OCI-M1 (cell line): ENCODE measurements at regions not wholly inside any gene's neighbourhood (a gene's known extent, or its start where the extent isn't known, plus 50 kb on each side); places are given as distances from the start of the nearest gene placed in this dataset.
A peak's percentile ranks its signal among the peaks of the same experiment; 100 is the strongest.
"Not testable (repeated sequence)": the region's sequence is repeated elsewhere in the genome, so short reads cannot be mapped to it uniquely, and the experiment has no call there.

Experiments
- DNase-seq: peaks from one replicate; lab custom pipeline; 2025; lab: John Stamatoyannopoulos, UW

DNA sequence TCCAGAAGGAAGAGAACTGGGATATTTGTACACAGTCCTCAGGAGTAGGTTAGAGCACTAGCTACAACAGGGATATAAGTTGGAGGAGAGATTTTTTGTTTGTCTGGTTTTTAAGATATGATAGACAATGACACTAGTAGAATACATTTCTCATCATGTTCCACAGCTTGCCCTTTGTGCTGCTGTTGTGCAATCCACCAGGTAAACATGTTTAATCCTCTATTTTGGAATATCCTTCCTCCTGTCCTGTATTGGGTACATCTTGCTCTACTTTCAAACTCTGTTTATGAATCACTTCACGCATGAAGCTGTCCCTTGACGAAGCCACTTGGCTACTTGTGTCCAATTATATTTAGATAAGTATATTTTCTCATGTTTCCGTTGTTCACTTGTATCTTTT, 153.6 kb upstream of the TENT5A start:
- no peak for DNase-seq

DNA sequence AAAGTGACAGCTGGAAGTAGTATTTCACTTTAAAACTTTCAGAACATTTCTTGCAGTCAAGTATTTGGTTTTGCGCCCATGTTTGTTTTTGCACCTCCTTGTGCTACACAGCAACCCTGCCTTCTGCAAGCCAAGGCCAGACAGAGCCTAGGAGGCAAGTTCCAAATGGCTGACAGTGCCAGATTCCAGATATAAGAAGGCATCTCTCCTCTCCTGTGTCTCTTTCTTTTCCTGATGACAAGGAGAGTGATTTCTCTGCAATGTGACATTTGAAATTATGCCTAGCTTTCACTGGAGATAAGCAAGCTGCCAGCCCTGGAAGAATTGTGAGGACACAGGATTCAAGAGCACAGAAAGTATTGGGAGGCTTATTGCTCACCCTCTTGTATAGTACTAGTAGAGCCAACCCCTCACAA, 149.1 kb upstream of the TENT5A start:
- DNase-seq, result no peak

DNA sequence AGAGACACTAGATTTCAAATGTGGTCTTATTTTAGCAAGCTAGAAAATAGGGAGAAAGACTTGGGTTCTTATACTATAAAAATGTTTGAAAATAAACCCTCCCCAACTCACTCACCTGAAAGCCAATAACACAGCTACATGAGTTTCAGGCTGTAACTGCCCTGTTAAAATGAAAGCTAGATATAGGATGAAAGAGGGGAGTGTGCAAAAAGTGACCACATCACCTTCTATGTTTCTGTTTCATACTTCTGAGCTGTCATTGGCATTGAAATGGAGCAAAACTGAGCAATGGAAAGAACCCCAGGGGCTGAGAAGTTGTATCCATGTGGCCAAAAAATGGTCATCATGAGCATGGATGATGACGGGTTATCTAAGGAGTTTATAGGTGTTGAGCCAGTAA, 148.1 kb upstream of the TENT5A start:
- no peak for DNase-seq

DNA sequence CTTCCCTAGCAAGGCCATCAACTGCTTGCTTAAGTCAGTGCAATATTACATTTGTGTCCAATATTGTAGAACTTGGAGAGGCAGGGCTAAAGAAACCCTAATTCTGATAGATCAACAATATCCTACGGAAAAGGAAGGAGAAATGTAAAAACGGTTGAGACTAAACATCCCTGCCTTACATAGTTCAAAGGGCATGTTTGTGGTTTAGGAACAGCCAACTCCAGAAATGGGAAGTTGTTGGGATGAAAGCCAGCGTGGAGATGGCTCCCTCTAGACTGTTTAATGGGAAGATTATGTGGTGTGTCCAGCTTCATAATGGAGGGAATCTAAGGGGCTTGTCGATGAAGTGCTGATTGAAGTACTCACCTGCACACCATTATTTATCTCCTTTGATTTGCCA, 145.3 kb upstream of the TENT5A start:
- no peak for DNase-seq

DNA sequence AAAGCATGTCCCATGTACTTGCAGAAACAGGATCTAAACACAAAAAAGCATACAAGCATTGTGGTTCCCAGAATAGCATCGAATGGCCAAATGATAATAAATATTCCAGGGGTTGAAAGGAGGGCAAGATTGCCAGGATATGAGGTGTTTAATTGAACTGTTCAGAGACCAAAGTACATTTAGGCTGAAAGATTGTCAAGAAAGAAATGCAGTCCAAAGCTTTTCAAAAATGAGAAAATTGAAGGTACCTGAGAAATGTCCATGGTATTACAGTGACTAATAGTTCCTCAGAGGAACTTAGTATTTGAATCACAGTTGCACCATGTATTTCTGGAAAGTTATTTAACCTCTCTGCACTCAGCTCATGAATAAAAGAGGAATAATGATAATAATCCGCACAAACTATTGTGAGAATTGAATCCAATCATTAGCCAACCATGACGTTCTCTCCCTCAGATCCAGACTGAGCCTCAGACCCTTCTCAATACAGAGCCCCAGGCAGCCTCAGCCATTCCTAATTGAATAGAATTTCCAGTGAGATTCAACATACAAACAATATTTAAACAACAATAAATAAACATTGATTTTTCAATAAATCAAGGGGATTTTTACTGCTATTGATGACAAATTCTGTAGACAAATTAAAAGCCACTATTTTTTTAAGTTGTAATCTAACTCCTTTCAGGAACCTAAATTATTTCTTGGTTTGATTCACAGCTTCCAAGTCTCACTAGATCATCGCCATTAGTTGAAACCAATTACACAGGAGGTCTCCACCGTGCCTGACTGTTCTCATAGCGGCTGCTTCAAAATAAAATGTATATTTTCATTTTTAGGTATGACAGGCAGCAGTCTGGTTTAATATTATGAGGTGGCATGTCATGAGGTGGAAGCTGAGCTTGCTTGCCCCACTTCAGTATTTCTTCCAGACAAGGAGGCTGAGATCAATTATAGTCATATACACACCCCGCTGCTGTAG, 144.3 kb upstream of the TENT5A start:
- DNase-seq, result no peak

DNA sequence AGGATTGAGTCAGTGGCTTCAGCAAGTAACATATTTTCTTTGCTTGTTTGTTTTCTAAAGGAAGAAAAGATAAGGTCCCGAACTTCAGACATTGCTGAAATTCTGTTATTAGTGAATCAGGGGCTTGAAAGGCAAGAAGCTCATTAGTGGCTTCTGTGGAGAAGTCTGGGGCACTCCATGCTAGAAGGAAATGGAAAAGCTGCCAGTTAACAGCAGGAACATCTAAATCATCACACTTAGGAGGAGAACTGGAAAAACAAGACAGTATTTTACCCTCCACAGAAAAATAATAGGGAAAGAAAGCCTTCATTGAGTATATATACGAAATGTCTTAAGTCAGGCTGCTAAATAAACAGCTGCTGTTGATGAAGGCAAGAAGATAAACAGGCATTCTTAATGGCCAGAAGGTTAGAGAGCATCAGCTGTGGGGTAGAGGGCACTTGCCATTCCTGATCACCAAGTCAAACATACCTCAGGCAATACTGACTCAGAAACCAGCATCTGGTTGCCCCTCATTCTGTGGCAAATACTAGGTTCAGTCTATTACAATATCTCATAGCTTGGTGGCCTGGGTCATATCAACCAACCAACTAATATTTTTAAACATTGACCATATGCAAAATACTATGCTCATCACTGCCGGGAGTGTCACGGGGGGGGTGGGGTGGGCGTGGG, 143.2 kb upstream of the TENT5A start:
- no peak for DNase-seq

DNA sequence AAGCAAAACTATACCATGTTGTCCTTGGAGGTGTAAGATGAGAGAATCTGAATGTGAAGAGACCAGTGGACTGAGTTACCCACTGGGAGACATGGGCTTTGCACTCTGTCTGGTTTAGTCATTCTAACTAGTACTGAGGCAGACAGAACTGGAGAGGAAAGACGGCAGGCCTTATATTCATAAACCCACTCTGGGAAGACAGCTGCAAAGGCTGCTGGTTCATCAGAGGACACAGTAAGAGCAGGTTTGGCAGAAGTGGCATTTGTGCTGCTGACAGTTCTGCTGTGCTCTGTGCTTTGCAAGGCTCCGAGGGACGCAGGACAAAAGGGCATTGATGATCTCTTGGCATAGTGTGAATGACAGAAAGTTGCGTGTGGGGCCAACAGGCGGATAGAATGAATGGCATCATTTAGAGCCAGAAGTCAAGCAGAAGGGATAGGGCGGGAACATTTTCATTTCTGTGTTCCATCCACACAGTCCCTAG, 142.3 kb upstream of the TENT5A start:
- DNase-seq, result no peak

DNA sequence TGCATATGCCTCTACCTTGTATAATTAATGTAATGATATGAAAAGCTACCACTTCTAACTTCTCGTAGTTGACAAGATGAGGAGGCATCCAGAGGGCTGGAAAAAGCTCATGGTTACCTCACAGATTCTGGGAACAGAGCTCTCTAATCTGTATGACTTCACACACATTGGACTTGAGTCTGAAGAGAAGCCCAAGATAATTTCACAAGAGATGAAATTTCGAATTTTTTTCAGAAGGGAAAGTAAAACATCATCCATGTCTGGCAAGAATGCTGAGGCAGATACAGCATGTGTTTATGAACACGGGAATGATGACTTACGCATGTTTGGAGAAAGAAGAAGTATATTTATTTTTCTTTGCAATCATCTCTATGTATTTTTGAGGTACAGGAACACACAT, 141.8 kb upstream of the TENT5A start:
- DNase-seq, result peak; percentile 63

DNA sequence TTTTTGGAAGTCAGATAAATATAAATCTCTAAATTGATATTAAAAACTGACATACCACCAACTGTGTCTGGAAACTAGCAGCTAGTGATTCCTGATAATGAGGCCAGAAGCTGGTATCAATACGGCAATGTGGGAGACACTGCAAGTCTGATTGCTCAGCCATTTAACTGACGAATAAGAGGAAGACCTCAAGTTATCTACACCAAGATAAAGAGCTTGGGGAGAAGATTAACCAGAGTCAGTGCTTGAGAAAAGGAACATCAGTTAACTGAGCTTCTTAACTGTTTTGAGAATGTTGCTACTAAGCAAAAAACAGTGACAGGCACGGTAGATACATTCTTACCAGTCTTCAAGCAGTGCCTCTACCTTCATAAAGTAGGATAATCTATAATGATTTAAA, 140.4 kb upstream of the TENT5A start:
- DNase-seq, result peak; percentile 86

DNA sequence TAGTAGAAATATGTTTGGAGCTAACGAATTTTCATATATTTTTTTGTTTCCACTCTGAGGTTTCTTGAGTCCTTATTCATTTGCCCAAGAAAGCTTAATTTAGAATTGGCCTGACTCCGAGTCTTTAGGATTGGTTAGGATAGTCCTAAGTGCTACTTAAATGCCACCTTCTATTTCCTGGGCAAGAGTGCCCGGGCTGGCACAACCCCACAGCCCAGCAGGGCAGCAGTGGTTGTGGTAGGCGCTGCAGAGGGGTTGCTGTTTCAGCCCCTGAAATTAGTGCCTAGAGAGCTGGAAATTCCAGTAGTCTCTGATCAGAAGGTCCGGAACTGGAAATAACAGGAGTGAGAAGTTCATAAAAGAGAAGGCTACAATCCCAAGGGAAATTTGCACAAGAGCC, 139.4 kb upstream of the TENT5A start:
- no peak for DNase-seq

DNA sequence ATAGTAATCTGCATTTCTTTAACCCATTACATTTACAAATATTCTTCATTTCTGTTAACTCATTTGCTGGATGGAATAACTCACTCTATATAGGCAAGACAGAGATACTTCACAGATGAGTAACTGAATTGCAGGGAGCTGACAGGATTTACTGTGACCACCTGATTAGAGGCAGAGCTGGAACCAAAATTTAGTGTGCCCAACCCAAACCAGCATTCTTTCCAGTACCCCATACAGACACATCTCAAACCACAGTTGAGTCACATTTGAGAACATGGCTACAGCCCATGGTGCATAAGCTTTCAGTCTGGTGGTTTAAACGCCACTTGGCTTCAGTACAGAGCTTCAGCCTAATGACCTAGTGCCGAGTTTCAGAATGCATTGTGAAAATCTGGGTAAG, 138.4 kb upstream of the TENT5A start:
- no peak for DNase-seq

DNA sequence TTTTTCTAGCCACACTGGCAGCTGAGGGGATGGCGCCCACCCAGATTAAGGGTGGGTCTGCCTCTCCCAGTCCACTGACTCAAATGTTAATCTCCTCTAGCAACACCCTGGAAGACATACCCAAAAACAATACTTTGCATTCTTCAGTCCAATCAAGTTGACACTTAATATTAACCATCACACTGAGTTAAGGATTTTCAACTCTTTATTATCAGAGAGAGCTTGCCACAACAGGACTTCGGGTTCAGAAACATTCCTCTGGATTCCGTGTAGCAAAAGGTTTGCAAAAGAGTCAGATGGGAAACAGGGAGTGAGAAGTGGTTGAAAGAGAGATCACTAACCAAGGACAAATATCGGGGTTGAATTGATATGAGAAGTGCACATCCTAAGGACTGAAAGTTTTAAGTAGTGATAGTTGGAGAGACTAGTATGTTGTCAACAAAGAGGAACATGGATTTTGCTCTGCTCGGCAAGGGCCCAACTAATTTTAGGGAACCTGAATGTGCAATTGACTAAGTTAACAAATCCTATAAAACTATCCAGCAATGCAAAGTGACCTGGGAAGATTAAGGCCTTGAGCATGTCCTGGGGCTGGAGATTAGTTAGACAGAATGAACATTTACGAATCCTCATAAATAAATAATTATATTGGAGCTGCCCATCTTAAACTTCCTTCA, 137.0 kb upstream of the TENT5A start:
- no peak for DNase-seq

DNA sequence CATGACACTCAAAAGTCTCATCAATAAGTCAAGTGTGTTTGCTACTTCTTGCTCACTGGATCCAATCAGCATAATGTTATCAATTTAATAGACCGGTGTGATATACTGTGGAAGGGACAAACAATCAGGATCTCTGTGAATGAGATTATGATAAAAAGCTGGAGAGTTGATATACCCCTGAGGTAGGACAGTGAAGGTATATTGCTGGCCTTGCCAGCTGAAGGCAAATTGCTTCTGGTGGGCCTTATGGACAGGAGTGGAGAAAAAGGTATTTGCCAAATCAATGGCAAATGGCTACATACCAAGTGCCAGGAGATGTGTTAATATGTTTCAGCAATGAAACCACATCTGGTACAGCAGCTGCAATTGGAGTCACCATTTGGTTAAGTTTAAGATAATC, 134.4 kb upstream of the TENT5A start:
- DNase-seq, result not testable (repeated sequence)

DNA sequence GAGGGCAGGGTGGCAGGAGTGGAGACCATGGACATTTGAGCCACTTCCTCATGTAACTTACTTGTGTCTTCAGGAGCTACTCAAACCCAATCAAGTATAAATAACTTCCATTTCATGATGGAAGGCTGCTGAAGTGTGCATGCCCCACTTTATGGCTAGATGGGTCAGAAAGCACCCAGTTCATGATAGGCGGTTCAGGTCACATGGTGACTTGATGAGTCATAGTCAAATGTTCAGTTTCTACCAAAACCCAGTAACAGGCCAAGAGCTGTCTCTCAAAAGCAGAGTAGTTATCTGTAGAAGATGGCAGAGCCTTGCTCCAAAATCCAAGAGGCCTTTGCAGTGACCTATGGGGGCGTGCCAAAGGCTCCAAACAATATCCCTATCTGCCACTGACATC, 133.7 kb upstream of the TENT5A start:
- DNase-seq, result peak; percentile 62

DNA sequence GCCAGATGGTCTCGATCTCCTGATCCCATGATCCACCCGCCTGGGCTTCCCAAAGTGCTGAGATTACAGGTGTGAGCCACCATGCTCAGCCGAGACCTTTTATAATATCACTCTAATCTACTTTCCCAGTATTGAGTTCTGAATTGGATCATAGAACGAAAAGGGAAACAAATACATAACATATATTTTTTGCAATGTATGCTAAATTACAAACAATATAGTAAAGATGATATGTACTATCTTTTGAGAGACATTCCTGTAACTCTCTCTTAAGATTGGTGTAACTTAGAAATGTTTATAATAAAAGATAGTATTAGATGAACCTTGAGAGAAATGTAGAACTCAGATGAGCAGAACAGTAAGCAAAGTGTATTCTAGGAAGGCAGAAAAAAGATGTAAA, 129.2 kb upstream of the TENT5A start:
- DNase-seq, result no peak

DNA sequence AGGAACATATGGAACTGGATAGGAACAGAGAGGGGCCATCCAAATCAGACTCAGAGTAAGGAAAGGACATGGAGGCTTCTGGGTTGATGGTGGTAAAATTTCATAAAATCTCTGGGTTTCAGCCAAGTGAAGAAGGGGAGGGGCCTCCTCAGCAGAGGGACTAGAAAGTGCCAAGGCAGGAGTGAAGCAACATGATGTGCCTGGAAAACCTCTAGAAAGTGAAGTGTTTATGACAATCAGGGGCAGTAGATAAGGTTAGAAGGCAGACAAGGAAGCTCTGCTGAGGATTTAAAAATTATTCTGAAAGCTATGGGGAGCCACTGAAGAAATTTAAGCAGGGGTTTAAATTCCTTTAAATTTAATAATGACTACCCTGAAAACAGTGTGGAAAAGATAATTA, 126.0 kb upstream of the TENT5A start:
- DNase-seq, result peak; percentile 38

DNA sequence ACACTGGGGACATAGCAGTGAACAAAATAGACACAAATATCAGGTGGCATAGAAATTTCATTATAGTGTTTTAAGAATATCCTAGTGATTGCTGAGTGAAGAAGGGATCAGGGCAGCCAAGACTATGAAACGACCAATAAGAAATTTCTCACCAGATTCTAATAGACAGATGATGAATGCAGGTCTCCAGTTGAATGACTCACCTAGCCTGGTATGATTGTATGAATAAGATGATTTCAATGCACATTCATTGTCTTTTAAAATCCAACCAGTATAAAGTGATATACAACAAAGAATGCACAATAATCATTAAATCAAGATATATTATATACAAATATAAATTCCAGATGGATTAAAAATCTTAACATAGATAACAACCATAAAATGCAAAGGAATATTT, 124.5 kb upstream of the TENT5A start:
- DNase-seq, result no peak

DNA sequence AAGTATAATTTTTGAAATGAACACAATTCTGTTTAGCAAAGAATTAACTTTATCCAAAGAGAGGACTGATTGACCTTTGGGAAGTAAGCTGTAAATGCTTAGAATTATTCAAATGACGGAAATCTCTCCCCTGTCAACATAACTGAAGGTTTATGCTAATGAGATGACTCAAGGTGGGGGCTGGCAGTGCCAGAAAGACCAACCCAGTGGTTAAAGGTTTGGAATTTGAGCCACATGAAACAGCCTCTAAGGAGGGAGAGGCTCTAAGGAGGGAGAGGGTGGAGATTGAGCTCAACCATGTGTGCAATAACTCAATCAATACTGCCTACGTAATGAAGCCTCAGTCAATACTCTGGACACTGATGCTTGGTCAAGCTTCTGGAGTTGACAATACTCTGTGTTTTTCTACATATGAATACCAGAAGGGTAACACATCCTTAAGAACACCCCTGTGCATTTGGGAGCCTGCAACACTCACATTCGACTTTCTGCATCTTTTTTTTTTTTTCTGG, 123.4 kb upstream of the TENT5A start:
- DNase-seq, result no peak

DNA sequence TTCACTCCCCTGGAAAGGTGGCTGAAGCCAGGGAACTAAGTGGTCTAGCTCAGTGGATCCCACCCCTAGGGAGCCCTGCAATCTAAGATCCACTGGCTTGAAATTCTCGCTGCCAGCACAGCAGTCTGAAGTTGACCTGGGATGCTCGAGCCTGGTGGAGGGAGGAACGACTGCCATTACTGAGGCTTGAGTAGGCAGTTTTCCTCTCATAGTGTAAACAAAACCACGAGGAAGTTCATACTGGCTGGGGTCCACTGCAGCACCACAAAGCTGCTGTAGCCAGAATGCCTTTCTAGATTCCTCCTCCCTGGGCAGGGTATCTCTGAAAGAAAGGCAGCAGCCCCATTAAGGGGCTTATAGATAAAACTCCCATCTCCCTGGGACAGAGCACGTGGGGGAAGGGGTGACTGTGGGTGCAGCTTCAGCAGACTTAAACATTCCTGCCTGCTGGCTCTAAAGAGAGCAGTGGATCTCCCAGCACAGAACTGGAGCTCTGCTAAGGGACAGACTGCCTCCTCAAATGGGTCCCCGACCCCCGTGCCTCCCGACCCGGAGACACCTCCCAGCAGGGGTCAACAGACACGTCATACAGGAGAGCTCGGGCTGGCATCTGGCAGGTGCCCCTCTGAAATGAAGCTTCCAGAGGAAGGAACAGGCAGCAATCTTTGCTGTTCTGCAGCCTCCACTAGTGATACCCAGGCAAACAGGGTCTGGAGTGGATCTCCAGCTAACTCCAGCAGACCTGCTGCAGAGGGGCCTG, 117.4 kb upstream of the TENT5A start:
- DNase-seq, result not testable (repeated sequence)

DNA sequence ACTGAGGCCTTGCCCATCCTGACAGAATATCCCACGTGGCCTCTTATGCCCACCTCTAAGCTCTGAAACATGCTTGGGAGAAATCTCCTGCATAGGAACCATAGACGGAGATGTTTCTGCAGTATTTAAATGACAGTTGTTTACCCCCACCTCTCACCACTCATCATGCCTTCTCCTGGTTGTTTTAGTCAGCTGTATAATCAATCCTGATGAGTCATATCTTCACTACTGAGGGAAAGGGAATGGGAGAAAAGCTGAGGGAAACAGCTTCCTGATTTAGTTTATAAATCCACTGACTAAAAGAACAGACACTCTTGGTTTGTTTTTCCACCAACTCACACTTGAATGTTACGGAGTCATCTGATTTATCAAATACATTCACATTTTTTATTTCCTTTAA, 113.2 kb upstream of the TENT5A start:
- DNase-seq, result no peak

DNA sequence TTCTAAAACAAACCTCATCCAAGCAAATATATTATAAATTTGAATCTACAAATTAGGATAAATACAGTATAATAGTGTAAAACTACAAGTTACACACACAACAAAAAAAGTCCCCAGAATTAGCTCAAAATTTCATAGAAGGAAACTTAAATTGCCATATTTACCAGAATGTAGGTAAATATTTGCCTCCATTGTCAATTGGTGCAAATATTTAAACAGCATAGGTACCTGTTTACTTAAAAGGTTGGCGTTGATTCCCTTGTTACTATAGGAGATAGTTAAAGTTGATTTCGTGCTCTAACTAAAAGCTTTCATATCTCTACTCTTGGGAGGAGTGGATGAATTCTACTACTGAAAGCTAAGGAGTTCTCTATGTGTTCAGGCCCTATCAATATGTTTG, 111.6 kb upstream of the TENT5A start:
- DNase-seq, result no peak

DNA sequence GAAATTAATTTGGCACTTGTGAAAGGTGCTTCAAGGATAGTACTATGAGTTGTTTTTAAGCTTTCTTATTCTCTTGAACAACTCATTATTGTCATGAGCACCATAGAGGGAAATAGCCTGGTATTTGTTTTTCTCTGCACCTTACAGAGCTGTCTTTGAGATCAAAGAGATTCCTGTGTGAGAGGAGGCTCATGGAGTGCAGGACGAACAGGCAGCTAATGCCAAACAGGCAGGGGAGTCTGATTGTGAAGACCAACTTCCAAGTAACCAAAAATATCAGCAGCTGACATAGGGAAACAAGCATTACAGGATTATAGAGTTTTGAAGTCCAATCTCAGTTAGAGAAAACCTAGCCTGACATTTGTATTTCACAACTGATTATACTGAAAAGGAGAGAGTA, 110.6 kb upstream of the TENT5A start:
- DNase-seq, result no peak
